Panc1 (cell line): ENCODE measurements at regions not wholly inside any gene's neighbourhood (a gene's known extent, or its start where the extent isn't known, plus 50 kb on each side); places are given as distances from the start of the nearest gene placed in this dataset.

ENCODE experiments used
- ATAC-seq: fragments of 200-7000 bp; cut with Tn5 transposase; 2 replicates; pipeline ENCODE4 v1.9.1; 2020; ENCODE audit warnings: mild to moderate bottlenecking, moderate library complexity
- BruUV-seq: library from RNA; stranded (reverse); fragments of 400-500 nt; replicated peaks from 2 replicates; lab custom pipeline; 2021; lab: Mats Ljungman, UMichigan
- CTCF ChIA-PET: fragments of 300-600 bp; sonication (Branson Sonifier 250); formaldehyde crosslinking; loops from one replicate; lab custom pipeline; 2022; ENCODE audit warnings: antibody characterized with exemption; lab: Charles Lee
- POLR2A ChIA-PET: fragments of 300-600 bp; sonication (Branson Sonifier 250); formaldehyde crosslinking; loops from one replicate; lab custom pipeline; 2022; ENCODE audit warnings: antibody characterized with exemption; lab: Charles Lee
- DNase-seq: peaks from one replicate; pipeline ENCODE4 v3.0.0-alpha.2; 2010; ENCODE audit warnings: low read depth, low spot score
- H3K27ac ChIP-seq: 2 replicates; pipeline ENCODE4 v1.5.1; 2011; ENCODE audit warnings: mild to moderate bottlenecking, low read length, inconsistent platforms
- H3K27me3 ChIP-seq: fragments of 200-500 bp; sonication (Bioruptor generic); 2 replicates; pipeline ENCODE4 v1.6.0; 2014; ENCODE audit warnings: low read length, inconsistent platforms; ENCODE audit not compliant: control insufficient read depth, insufficient read depth
- H3K36me3 ChIP-seq: fragments of 200-500 bp; sonication (Bioruptor generic); 2 replicates; pipeline ENCODE4 v1.5.1; 2014; ENCODE audit warnings: inconsistent platforms, mild to moderate bottlenecking, low read length, moderate library complexity; ENCODE audit not compliant: control insufficient read depth, insufficient read depth
- H3K4me1 ChIP-seq: 2 replicates; pipeline ENCODE4 v1.5.1; 2011; ENCODE audit warnings: inconsistent platforms, mild to moderate bottlenecking, low read length, moderate library complexity; ENCODE audit not compliant: control insufficient read depth, insufficient read depth
- H3K4me3 ChIP-seq, 2 experiments: 2 replicates each; pipeline ENCODE4 v1.5.1; 2011 to 2012; ENCODE audit warnings: low read depth in 2 of 2, low read length in 2 of 2, mild to moderate bottlenecking in 2 of 2, inconsistent platforms in 1 of 2, moderate library complexity in 1 of 2
- H3K9me3 ChIP-seq: fragments of 200-500 bp; sonication (Bioruptor generic); 2 replicates; pipeline ENCODE4 v1.5.1; 2014; ENCODE audit warnings: low read depth, mild to moderate bottlenecking, inconsistent platforms, low read length, moderate library complexity; ENCODE audit not compliant: control insufficient read depth, insufficient read depth
- POLR2AphosphoS5 ChIP-seq: IDR thresholded peaks from 2 replicates; pipeline ENCODE4 v1.6.1; 2012; ENCODE audit warnings: mild to moderate bottlenecking, low read depth, low read length, moderate library complexity
- REST ChIP-seq, 2 experiments: IDR thresholded peaks; 2 replicates each; pipeline ENCODE4 v1.6.1; 2011 to 2012; ENCODE audit warnings: low read depth in 2 of 2, control low read depth in 1 of 2, low read length in 1 of 2, mild to moderate bottlenecking in 1 of 2, moderate library complexity in 1 of 2; ENCODE audit not compliant: insufficient read depth in 1 of 2
- SIN3A ChIP-seq: IDR thresholded peaks from 2 replicates; pipeline ENCODE4 v1.6.1; 2012; ENCODE audit warnings: low read depth, mild to moderate bottlenecking, low read length, moderate library complexity, borderline replicate concordance; ENCODE audit not compliant: insufficient read depth
- TCF7L2 ChIP-seq: IDR thresholded peaks from 2 replicates; pipeline ENCODE4 v1.6.1; 2011; ENCODE audit warnings: mild to moderate bottlenecking, low read depth, low read length, inconsistent platforms
- in situ Hi-C: cut with HindIII; loops from 2 replicates; pipeline ENCODE4 v1.10.0; 2016; ENCODE audit warnings: low sequenced_read_pairs, low pct_unique_long_range_greater_than_20kb
- intact Hi-C: fragments of 100-400 bp; cut with micrococcal nuclease; formaldehyde crosslinking; loops from one replicate; pipeline ENCODE4 v1.10.0; 2022; ENCODE audit not compliant: unreplicated experiment
- TF ChIP-seq, protein P1 (sequence below): fragments of 450-650 bp; IDR thresholded peaks from 2 replicates; pipeline ENCODE4 v1.5.1; 2017; ENCODE audit warnings: mild to moderate bottlenecking

DNA sequence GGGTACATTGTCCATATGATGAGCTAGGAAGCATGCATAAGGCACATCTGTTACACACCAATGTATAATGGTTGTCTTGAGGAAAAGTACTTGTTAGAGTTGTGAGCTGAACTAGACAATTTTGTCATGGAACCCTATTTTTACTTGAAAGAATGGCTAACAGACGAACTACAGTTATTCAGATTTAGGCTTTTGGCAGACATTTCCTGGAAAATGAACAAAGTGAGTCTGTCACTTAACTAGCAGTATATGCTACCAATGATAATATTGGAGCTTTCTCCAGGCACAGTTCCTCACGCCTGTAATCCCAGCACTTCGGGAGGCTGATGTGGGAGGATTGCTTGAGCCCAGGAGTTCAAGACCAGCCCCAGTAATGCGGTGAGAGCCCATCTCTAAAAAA lies 61.9 kb upstream of the SLC25A43 start:
- in situ Hi-C loops = no loop called here
- no peak for ATAC-seq
- TF ChIP-seq, protein P1, sequence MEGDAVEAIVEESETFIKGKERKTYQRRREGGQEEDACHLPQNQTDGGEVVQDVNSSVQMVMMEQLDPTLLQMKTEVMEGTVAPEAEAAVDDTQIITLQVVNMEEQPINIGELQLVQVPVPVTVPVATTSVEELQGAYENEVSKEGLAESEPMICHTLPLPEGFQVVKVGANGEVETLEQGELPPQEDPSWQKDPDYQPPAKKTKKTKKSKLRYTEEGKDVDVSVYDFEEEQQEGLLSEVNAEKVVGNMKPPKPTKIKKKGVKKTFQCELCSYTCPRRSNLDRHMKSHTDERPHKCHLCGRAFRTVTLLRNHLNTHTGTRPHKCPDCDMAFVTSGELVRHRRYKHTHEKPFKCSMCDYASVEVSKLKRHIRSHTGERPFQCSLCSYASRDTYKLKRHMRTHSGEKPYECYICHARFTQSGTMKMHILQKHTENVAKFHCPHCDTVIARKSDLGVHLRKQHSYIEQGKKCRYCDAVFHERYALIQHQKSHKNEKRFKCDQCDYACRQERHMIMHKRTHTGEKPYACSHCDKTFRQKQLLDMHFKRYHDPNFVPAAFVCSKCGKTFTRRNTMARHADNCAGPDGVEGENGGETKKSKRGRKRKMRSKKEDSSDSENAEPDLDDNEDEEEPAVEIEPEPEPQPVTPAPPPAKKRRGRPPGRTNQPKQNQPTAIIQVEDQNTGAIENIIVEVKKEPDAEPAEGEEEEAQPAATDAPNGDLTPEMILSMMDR = no peak
- no peak for TF ChIP-seq TCF7L2
- no peak for TF ChIP-seq SIN3A
- no peak for TF ChIP-seq POLR2AphosphoS5
- no peak for TF ChIP-seq REST (IDR thresholded peaks at IDR 0.05; ENCODE audit: insufficient read depth in 1 of 2, low read depth in 2 of 2, low read length in 1 of 2)
- POLR2A ChIA-PET = no interaction called here
- DNase-seq = no peak
- BruUV-seq = no TSS peak
- no peak overlapping the region for H3K4me3 ChIP-seq
- no peaks in the 10 kb centered on the region for H3K36me3 ChIP-seq
- H3K4me1 ChIP-seq = no peaks in the 10 kb centered on the region
- CTCF ChIA-PET = no interaction called here
- no peak overlapping the region for H3K27ac ChIP-seq
- peaks cover 3% of the 10 kb centered on the region for H3K27me3 ChIP-seq
- intact Hi-C loops = no loop called here
- no peaks in the 10 kb centered on the region for H3K9me3 ChIP-seq

- Histone ChIP-seq H3K9me3 (no peaks in the 10 kb centered on the region), H3K4me1 (no peaks in the 10 kb centered on the region), H3K36me3 (no peaks in the 10 kb centered on the region), H3K27me3 (peaks cover 4% of the 10 kb centered on the region), H3K27ac (no peak overlapping the region), H3K4me3 (no peak overlapping the region)
- ChIA-PET CTCF (no interaction called here), POLR2A (interaction anchor here (0.5 kb wide), 1 partner anchor 326 kb away, joined by 4 read pairs; no protein-coding TSS in a partner anchor)
- no TSS peak for BruUV-seq
- TF ChIP-seq, protein P1 = no peak
- no peak for TF ChIP-seq REST (IDR thresholded peaks at IDR 0.05; ENCODE audit: insufficient read depth in 1 of 2, low read depth in 2 of 2, low read length in 1 of 2)
- no peak for TF ChIP-seq POLR2AphosphoS5
- no peak for TF ChIP-seq SIN3A
- TF ChIP-seq TCF7L2 = no peak
- ATAC-seq (no peak), DNase-seq (no peak)
- in situ Hi-C loops (no loop called here), intact Hi-C loops (no loop called here)
These were observed 58.4 kb upstream of the SLC25A43 start for GRCh38 chrX:119340606-119341205.
